Loucy (cell line): ENCODE measurements at regions not wholly inside any gene's neighbourhood (a gene's known extent, or its start where the extent isn't known, plus 50 kb on each side); places are given as distances from the start of the nearest gene placed in this dataset.

Experiments used
- EZH2phosphoT487 ChIP-seq: fragments of 200-600 bp; IDR thresholded peaks from 2 replicates; pipeline ENCODE4 v1.6.1; 2018; ENCODE audit warnings: antibody characterized with exemption, mild to moderate bottlenecking, moderate library complexity, borderline replicate concordance
- TF ChIP-seq, protein P1 (sequence below): fragments of 200-600 bp; sonication (generic); conservative IDR thresholded peaks from 2 replicates; pipeline ENCODE4 v1.5.1; 2014; ENCODE audit warnings: mild to moderate bottlenecking, antibody characterized with exemption, low read length

DNA sequence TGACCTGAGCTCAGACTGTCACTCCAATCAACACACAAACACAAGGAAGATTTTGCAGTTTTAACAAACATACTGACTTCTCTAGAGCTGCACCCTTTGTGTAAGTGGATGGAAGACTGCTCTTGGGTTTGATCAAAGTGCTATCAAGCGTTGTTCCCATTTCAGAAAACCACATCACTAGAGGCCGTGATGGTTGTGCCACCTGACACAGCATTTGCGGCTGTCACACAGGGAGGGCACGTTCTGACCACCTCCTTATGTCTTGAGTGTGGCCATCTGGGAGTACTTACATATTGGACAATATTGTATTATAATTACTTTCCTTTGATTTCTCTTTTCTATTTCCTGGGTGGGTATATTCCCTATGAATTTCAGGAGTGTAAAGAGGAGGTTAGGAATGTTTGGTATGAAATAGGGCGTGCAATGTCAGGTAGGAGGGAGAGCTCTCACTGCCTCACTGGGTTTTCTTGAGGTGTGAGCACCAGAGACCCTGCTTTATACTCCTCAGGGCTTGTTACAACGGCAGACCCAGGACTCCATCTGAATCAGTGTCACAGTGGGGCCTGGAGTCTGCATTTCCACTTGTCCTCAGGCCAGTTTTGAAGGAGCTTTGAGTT lies 74.3 kb downstream of the SYNE3 start:
- TF ChIP-seq, protein P1, sequence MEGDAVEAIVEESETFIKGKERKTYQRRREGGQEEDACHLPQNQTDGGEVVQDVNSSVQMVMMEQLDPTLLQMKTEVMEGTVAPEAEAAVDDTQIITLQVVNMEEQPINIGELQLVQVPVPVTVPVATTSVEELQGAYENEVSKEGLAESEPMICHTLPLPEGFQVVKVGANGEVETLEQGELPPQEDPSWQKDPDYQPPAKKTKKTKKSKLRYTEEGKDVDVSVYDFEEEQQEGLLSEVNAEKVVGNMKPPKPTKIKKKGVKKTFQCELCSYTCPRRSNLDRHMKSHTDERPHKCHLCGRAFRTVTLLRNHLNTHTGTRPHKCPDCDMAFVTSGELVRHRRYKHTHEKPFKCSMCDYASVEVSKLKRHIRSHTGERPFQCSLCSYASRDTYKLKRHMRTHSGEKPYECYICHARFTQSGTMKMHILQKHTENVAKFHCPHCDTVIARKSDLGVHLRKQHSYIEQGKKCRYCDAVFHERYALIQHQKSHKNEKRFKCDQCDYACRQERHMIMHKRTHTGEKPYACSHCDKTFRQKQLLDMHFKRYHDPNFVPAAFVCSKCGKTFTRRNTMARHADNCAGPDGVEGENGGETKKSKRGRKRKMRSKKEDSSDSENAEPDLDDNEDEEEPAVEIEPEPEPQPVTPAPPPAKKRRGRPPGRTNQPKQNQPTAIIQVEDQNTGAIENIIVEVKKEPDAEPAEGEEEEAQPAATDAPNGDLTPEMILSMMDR: no peak
- no peak for TF ChIP-seq EZH2phosphoT487
